Suprapubic skin (tissue), 3 donors: ENCODE measurements at regions not wholly inside any gene's neighbourhood (a gene's known extent, or its start where the extent isn't known, plus 50 kb on each side); places are given as distances from the start of the nearest gene placed in this dataset.

ENCODE experiments used
- EP300 ChIP-seq: sonication (generic); formaldehyde crosslinking; IDR thresholded peaks from one replicate; pipeline ENCODE4 v1.6.1; 2017; ENCODE audit warnings: antibody characterized with exemption
- POLR2A ChIP-seq, 2 donors: fragments of 450-650 bp; IDR thresholded peaks; one replicate each; pipeline ENCODE4 v1.6.1; 2017; ENCODE audit warnings: antibody characterized with exemption in 2 of 2, mild to moderate bottlenecking in 2 of 2, moderate library complexity in 2 of 2
- TF ChIP-seq, protein P1 (sequence below), 2 donors: fragments of 200-600 bp in 1 of 2; fragments of 450-650 bp in 1 of 2; sonication (generic) in 1 of 2; IDR thresholded peaks; one replicate each; pipeline ENCODE4 v1.5.1; 2016 to 2019; ENCODE audit warnings: antibody characterized with exemption in 2 of 2, mild to moderate bottlenecking in 1 of 2, moderate library complexity in 1 of 2

DNA sequence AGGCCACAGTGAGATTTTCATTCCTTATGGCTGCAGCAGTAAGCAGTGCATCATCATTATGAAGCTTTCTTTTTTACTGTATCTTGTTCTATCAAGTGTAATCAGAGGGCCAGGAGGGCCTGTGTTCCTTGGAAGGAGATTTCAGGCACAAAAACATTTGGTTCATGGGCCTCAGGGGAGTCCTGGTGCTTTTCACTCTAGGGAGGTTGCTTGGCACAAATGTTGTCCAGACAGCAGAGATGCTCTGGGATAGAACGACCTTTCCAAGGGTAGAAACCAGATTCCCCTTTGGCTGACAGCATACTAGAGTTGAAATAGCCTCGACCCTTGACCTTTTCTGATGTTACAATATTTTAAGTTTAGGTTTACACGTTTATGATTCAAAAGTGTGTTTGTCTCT lies 95.3 kb upstream of the CLSTN2 start:
- TF ChIP-seq, protein P1, sequence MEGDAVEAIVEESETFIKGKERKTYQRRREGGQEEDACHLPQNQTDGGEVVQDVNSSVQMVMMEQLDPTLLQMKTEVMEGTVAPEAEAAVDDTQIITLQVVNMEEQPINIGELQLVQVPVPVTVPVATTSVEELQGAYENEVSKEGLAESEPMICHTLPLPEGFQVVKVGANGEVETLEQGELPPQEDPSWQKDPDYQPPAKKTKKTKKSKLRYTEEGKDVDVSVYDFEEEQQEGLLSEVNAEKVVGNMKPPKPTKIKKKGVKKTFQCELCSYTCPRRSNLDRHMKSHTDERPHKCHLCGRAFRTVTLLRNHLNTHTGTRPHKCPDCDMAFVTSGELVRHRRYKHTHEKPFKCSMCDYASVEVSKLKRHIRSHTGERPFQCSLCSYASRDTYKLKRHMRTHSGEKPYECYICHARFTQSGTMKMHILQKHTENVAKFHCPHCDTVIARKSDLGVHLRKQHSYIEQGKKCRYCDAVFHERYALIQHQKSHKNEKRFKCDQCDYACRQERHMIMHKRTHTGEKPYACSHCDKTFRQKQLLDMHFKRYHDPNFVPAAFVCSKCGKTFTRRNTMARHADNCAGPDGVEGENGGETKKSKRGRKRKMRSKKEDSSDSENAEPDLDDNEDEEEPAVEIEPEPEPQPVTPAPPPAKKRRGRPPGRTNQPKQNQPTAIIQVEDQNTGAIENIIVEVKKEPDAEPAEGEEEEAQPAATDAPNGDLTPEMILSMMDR (IDR thresholded peaks at IDR 0.05) = no peak
- TF ChIP-seq POLR2A (IDR thresholded peaks at IDR 0.05) (no peak), EP300 (no peak)
